ENCODE measurements at regions not wholly inside any gene's neighbourhood (a gene's known extent, or its start where the extent isn't known, plus 50 kb on each side); places are given as distances from the start of the nearest gene placed in this dataset.

DNA sequence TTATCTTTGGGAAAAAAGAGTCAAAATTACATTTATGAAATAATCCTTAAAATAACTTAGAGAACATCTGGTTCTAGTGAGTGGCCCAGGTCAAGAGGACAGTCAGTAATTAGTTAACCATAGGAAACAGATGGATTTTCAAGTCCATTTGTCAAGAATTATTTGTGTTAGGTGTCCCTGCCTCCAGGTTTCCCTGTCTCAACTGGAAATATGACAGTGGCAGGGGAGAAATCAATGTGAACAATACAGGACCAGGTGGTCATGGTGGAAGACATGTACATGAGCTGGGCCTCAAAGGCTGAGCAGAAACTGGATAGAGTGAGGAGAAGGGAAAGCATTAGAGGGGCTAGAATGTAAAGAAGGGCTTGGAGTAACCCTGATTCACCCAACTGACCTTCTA is 372.6 kb downstream of the VPS13C start:
- TF ChIP-seq, protein P1, sequence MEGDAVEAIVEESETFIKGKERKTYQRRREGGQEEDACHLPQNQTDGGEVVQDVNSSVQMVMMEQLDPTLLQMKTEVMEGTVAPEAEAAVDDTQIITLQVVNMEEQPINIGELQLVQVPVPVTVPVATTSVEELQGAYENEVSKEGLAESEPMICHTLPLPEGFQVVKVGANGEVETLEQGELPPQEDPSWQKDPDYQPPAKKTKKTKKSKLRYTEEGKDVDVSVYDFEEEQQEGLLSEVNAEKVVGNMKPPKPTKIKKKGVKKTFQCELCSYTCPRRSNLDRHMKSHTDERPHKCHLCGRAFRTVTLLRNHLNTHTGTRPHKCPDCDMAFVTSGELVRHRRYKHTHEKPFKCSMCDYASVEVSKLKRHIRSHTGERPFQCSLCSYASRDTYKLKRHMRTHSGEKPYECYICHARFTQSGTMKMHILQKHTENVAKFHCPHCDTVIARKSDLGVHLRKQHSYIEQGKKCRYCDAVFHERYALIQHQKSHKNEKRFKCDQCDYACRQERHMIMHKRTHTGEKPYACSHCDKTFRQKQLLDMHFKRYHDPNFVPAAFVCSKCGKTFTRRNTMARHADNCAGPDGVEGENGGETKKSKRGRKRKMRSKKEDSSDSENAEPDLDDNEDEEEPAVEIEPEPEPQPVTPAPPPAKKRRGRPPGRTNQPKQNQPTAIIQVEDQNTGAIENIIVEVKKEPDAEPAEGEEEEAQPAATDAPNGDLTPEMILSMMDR (IDR thresholded peaks at IDR 0.05) = no peak
- TF ChIP-seq POLR2AphosphoS5 (IDR thresholded peaks at IDR 0.05) (no peak), POLR2A (IDR thresholded peaks at IDR 0.05) (no peak)
- no peak for DNase-seq (ENCODE audit: low spot score)
- no peak overlapping the region for H3K27ac ChIP-seq
- intact Hi-C loops (cut with DNase I) = no loop called here
- no peak overlapping the region for H3K4me3 ChIP-seq
- peaks cover 3% of the 10 kb centered on the region for H3K4me1 ChIP-seq (replicated peaks)
- no peaks in the 10 kb centered on the region for H3K36me3 ChIP-seq
- H3K27me3 ChIP-seq (replicated peaks; ENCODE audit: insufficient read depth) = no peaks in the 10 kb centered on the region
- no peaks in the 10 kb centered on the region for H3K9me3 ChIP-seq

DNA sequence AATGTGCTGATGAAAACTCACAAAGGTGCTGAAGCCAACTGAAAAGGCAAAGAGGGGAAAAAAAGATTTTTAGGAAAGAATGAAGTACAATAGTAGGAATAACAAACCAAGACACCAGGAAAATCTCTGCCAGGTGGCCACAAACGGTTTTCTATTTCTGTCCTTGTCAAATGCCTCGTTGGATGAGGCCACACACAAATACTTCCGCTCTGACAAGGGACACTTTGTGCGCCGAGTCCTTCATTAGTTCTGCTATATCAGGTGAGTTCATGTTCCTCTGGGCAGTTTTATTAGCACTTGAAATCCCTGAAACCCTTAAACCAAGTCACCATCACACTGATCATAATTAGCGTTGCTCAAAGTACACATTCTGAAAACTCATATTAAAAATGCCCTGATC is 373.1 kb downstream of the VPS13C start:
- no peak overlapping the region for H3K27ac ChIP-seq
- peaks cover 3% of the 10 kb centered on the region for H3K4me1 ChIP-seq (replicated peaks)
- no peaks in the 10 kb centered on the region for H3K36me3 ChIP-seq
- no peak for DNase-seq (ENCODE audit: low spot score)
- H3K27me3 ChIP-seq (replicated peaks; ENCODE audit: insufficient read depth) = no peaks in the 10 kb centered on the region
- WGBS = 59% methylated on average over 6 of the region's 6 CpGs
- TF ChIP-seq POLR2A (IDR thresholded peaks at IDR 0.05) = no peak
- TF ChIP-seq, protein P1 (IDR thresholded peaks at IDR 0.05) = no peak
- no peak for TF ChIP-seq POLR2AphosphoS5 (IDR thresholded peaks at IDR 0.05)
- H3K4me3 ChIP-seq = no peak overlapping the region
- intact Hi-C loops (cut with DNase I) = no loop called here
- H3K9me3 ChIP-seq = no peaks in the 10 kb centered on the region

DNA sequence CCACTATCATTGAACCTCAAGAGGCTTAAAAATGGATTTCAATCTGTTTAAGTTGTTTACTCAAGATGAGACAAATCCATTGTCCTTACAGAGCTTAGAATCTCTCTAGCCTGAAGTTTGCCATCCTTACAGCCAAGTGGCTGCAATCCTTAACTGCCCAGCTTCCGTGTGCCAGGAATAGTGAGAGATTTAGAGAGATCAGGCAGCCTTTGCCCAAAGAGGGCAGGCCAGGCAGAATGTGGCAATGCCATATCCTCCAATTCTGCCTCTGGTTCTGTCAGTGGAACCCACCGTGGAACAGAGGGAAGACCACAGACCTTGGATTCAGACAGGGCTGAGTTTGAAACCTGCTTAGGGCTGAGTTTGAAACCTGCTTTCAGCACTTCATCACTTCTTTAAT is 374.3 kb downstream of the VPS13C start:
- Histone ChIP-seq H3K27me3 (replicated peaks; ENCODE audit: insufficient read depth) (no peaks in the 10 kb centered on the region), H3K36me3 (no peaks in the 10 kb centered on the region), H3K9me3 (no peaks in the 10 kb centered on the region), H3K27ac (no peak overlapping the region), H3K4me1 (replicated peaks) (peaks cover 3% of the 10 kb centered on the region), H3K4me3 (no peak overlapping the region)
- TF ChIP-seq, protein P1 (IDR thresholded peaks at IDR 0.05) = no peak
- TF ChIP-seq POLR2A (IDR thresholded peaks at IDR 0.05) (no peak), POLR2AphosphoS5 (IDR thresholded peaks at IDR 0.05) (no peak)
- no peak for DNase-seq (ENCODE audit: low spot score)
- 81% methylated on average over 2 of the region's 2 CpGs for WGBS
- intact Hi-C loops (cut with DNase I) = no loop called here

DNA sequence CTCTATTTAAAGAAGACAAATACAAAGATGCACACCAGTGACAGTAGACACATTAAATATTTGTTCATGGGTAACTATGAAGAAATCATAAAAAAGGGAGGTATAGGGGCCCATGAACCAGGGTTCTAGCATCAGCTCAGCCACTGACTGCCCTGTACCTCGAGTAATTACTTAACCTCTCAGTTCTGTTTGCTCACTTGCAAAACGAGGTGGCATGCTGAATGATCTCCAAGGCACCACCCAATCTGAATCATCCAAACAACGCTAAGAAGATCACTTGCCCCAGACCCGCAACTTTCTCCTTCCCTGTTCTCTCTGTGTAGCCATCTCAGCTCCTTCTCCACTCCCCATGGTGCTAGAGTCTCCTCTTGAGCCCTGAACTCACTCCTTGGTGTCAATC is 374.7 kb downstream of the VPS13C start:
- Histone ChIP-seq H3K27me3 (replicated peaks; ENCODE audit: insufficient read depth) (no peaks in the 10 kb centered on the region), H3K36me3 (no peaks in the 10 kb centered on the region), H3K27ac (no peak overlapping the region), H3K4me3 (no peak overlapping the region), H3K4me1 (replicated peaks) (peaks cover 3% of the 10 kb centered on the region), H3K9me3 (no peaks in the 10 kb centered on the region)
- intact Hi-C loops (cut with DNase I) = no loop called here
- no peak for TF ChIP-seq POLR2A (IDR thresholded peaks at IDR 0.05)
- TF ChIP-seq, protein P1 (IDR thresholded peaks at IDR 0.05) = no peak
- TF ChIP-seq POLR2AphosphoS5 (IDR thresholded peaks at IDR 0.05) = no peak
- 53% methylated on average over 4 of the region's 4 CpGs for WGBS
- DNase-seq (ENCODE audit: low spot score) = no peak

DNA sequence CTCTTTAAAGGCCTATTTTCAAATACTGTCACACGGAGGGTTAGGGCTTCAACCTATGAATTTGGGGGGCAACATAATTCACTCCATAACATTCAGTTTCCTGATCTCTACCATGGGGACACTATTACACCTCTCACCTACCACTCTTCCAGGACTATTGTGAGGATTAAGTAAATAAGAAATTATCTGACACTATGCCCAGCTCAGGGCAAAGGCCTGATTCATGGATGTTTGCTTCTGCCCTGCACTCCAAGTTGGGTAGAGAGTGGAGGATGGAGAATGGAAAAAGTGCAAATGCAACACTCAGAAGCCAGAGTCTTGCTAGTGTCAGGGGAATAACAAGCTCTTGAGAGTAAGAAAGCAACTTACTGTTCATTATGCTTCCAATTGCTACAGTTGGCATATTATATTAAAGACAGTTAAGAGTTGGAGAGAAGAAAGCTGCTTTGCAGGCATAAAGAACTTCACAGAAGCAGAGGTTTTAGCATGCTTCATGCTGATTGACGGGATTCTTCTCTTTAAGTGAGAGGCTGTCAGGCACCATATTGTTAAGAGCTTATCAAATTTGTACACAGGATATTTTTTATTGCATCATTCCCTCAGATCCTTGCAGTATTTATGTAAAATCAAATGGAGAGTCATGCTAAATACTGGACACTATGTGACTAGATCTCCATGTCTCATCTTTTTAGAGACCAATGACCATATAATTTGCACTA is 375.3 kb downstream of the VPS13C start:
- no peak for TF ChIP-seq POLR2AphosphoS5 (IDR thresholded peaks at IDR 0.05)
- TF ChIP-seq, protein P1 (IDR thresholded peaks at IDR 0.05) = no peak
- TF ChIP-seq POLR2A (IDR thresholded peaks at IDR 0.05) = no peak
- H3K36me3 ChIP-seq = no peaks in the 10 kb centered on the region
- WGBS = 95% methylated on average over 2 of the region's 2 CpGs

More for the DNA sequence above, 375.3 kb downstream of the VPS13C start:
- intact Hi-C loops (cut with DNase I) = no loop called here
- Histone ChIP-seq H3K4me1 (replicated peaks) (peaks cover 3% of the 10 kb centered on the region), H3K9me3 (no peaks in the 10 kb centered on the region), H3K4me3 (no peak overlapping the region), H3K27ac (no peak overlapping the region), H3K27me3 (replicated peaks; ENCODE audit: insufficient read depth) (no peaks in the 10 kb centered on the region)
- DNase-seq (ENCODE audit: low spot score) = no peak
